HepG2 (cell line): ENCODE measurements at regions not wholly inside any gene's neighbourhood (a gene's known extent, or its start where the extent isn't known, plus 50 kb on each side); places are given as distances from the start of the nearest gene placed in this dataset.

ENCODE experiments used
- ATAC-seq: fragments of 200-7000 bp; cut with Tn5 transposase; 3 replicates; pipeline ENCODE4 v1.9.1; 2020; ENCODE audit warnings: mild to moderate bottlenecking, moderate library complexity
- BruUV-seq: library from RNA; stranded (reverse); fragments of 400-500 nt; replicated peaks from 2 replicates; lab custom pipeline; 2021; lab: Mats Ljungman, UMichigan
- CTCF ChIA-PET: fragments of 300-600 bp; formaldehyde crosslinking; extraction: SDS; loops from one replicate; lab custom pipeline; 2021; ENCODE audit warnings: low total read pairs, inconsistent platforms, low intra/inter-chr PET ratio; lab: Yijun Ruan, JAX
- POLR2A ChIA-PET: fragments of 350-600 bp; sonication (Branson Sonifier 250); formaldehyde crosslinking; loops from one replicate; lab custom pipeline; 2020; ENCODE audit warnings: antibody characterized with exemption, inconsistent platforms; lab: Yijun Ruan, JAX
- DNase-seq: peaks from one replicate; pipeline ENCODE4 v3.0.0-alpha.2; 2015; ENCODE audit warnings: low spot score
- FAIRE-seq: peaks from 3 replicates; lab custom pipeline; 2011; peaks lifted over from hg19 to GRCh38; lab: Jason Lieb, UNC
- H2AFZ ChIP-seq: one replicate; pipeline ENCODE4 v1.6.1; 2011; ENCODE audit warnings: low read length, inconsistent platforms
- H3K27ac ChIP-seq: fragments of 300-600 bp; 3 replicates; pipeline ENCODE4 v1.8.0; 2011; ENCODE audit warnings: mixed run types, mild to moderate bottlenecking, mixed read lengths, low read length, inconsistent platforms; ENCODE audit not compliant: insufficient read depth; ENCODE audit errors: extremely low read length
- H3K27me3 ChIP-seq, 2 experiments: fragments of 200-600 bp in 1 of 2; 2 replicates in 1 of 2; 3 replicates in 1 of 2; pipeline versions ENCODE4 v1.6.0 to v1.8.0; 2011; ENCODE audit warnings: low read length in 2 of 2, mild to moderate bottlenecking in 2 of 2, moderate library complexity in 2 of 2, inconsistent platforms in 1 of 2; ENCODE audit not compliant: insufficient read depth in 2 of 2, control insufficient read depth in 1 of 2
- H3K36me3 ChIP-seq, 2 experiments: fragments of 200-600 bp in 1 of 2; replicated peaks in 1 of 2; 2 replicates in 1 of 2; 3 replicates in 1 of 2; pipeline versions ENCODE4 v1.5.1 to v1.8.0; 2011; ENCODE audit warnings: low read length in 2 of 2, inconsistent platforms in 1 of 2; ENCODE audit not compliant: insufficient read depth in 2 of 2, control insufficient read depth in 1 of 2
- H3K4me1 ChIP-seq: 2 replicates; pipeline ENCODE4 v1.5.1; 2012; ENCODE audit warnings: low read length, inconsistent platforms; ENCODE audit not compliant: insufficient read depth
- H3K4me2 ChIP-seq: 2 replicates; pipeline ENCODE4 v1.6.0; 2011; ENCODE audit warnings: low read depth, low read length, inconsistent platforms
- H3K4me3 ChIP-seq, 3 experiments: fragments of 200-600 bp in 1 of 3; sonication (generic), shearing (Covaris generic) in 1 of 3; replicated peaks in 1 of 3; 2 replicates each; pipeline ENCODE4 v1.5.1; 2011 to 2016; ENCODE audit warnings: low read length in 3 of 3, inconsistent platforms in 2 of 3, low read depth in 2 of 3, mild to moderate bottlenecking in 2 of 3, control low read depth in 1 of 3, mixed read lengths in 1 of 3; ENCODE audit not compliant: insufficient read depth in 1 of 3
- H3K79me2 ChIP-seq: one replicate; pipeline ENCODE4 v1.6.1; 2011; ENCODE audit warnings: low read length, inconsistent platforms; ENCODE audit not compliant: insufficient read depth
- H3K9ac ChIP-seq: 2 replicates; pipeline ENCODE4 v1.6.0; 2011; ENCODE audit warnings: mild to moderate bottlenecking, low read depth, low read length, inconsistent platforms; ENCODE audit not compliant: insufficient read depth
- H3K9me3 ChIP-seq: 2 replicates; pipeline ENCODE4 v1.5.1; 2012; ENCODE audit warnings: mild to moderate bottlenecking, low read length
- H4K20me1 ChIP-seq: 2 replicates; pipeline ENCODE4 v1.6.0; 2011; ENCODE audit warnings: inconsistent platforms, mild to moderate bottlenecking, low read length, moderate library complexity; ENCODE audit not compliant: insufficient read depth
- CREB1 ChIP-seq, 2 experiments: fragments of 450-650 bp in 1 of 2; IDR thresholded peaks; 2 replicates each; pipeline ENCODE4 v1.6.1; 2016 to 2017; ENCODE audit warnings: control low read depth in 1 of 2, mild to moderate bottlenecking in 1 of 2, missing compliant biosample characterization in 1 of 2, missing genetic modification characterization in 1 of 2
- FOXK2 ChIP-seq: fragments of 450-650 bp; IDR thresholded peaks from 2 replicates; pipeline ENCODE4 v1.6.1; 2016
- FOXP1 ChIP-seq, 2 experiments: fragments of 450-650 bp in 1 of 2; IDR thresholded peaks; 2 replicates each; pipeline ENCODE4 v1.6.1; 2017 to 2018; ENCODE audit warnings: antibody characterized with exemption in 1 of 2
- HNRNPLL ChIP-seq: fragments of 200-400 bp; formaldehyde crosslinking; IDR thresholded peaks from 2 replicates; pipeline ENCODE4 v1.6.1; 2017; ENCODE audit warnings: mild to moderate bottlenecking, low read depth, low read length; ENCODE audit not compliant: poor library complexity, severe bottlenecking
- NFE2L1 ChIP-seq: sonication (generic); formaldehyde crosslinking; IDR thresholded peaks from 2 replicates; pipeline ENCODE4 v1.4.0; 2020; ENCODE audit warnings: missing genetic modification reagents, mild to moderate bottlenecking, borderline replicate concordance
- POLR2AphosphoS5 ChIP-seq: IDR thresholded peaks from 2 replicates; pipeline ENCODE4 v1.6.1; 2012; ENCODE audit warnings: low read depth, low read length
- TOE1 ChIP-seq: sonication (generic); formaldehyde crosslinking; IDR thresholded peaks from 2 replicates; pipeline ENCODE4 v1.4.0; 2020; ENCODE audit warnings: mild to moderate bottlenecking, missing genetic modification reagents
- ZNF775 ChIP-seq: sonication (generic); formaldehyde crosslinking; IDR thresholded peaks from 2 replicates; pipeline ENCODE4 v1.4.0; 2020; ENCODE audit warnings: missing genetic modification reagents, mild to moderate bottlenecking, moderate library complexity, borderline replicate concordance
- WGBS: methylation state at CpG from one replicate; pipeline ENCODE4 v1.1.6; 2017; ENCODE audit warnings: low lambda C conversion rate; 5-methylcytosine and 5-hydroxymethylcytosine counted together
- in situ Hi-C: cut with HindIII; loops from 2 replicates; pipeline ENCODE4 v1.10.0; 2017; ENCODE audit warnings: low pct_unique_long_range_greater_than_20kb; ENCODE audit not compliant: extremely low pct_ligation_motif_present
- intact Hi-C: fragments of 100-400 bp; cut with micrococcal nuclease; formaldehyde crosslinking; loops from one replicate; pipeline ENCODE4 v1.10.0; 2022; ENCODE audit not compliant: unreplicated experiment
- TF ChIP-seq, protein P1 (sequence below): sonication (generic); formaldehyde crosslinking; IDR thresholded peaks from 2 replicates; pipeline ENCODE4 v1.4.0; 2020; ENCODE audit warnings: mild to moderate bottlenecking, low read depth, missing genetic modification reagents
- TF ChIP-seq, protein P2 (sequence below): fragments of 450-650 bp; IDR thresholded peaks from 2 replicates; pipeline ENCODE4 v1.6.1; 2017
- TF ChIP-seq, protein P3 (sequence below): IDR thresholded peaks from 2 replicates; pipeline ENCODE4 v1.6.1; 2016; ENCODE audit warnings: low read depth, control low read depth
- TF ChIP-seq, protein P4 (sequence below): IDR thresholded peaks from 2 replicates; pipeline ENCODE4 v1.6.1; 2016; ENCODE audit warnings: low read depth, borderline replicate concordance
- TF ChIP-seq, protein P5 (sequence below): IDR thresholded peaks from 2 replicates; pipeline ENCODE4 v1.6.1; 2016; ENCODE audit warnings: missing compliant biosample characterization, missing genetic modification reagents, borderline replicate concordance
- TF ChIP-seq, protein P6 (sequence below): sonication (generic); formaldehyde crosslinking; IDR thresholded peaks from 2 replicates; pipeline ENCODE4 v1.8.0; 2022; ENCODE audit warnings: mild to moderate bottlenecking, missing genetic modification reagents, moderate library complexity

DNA sequence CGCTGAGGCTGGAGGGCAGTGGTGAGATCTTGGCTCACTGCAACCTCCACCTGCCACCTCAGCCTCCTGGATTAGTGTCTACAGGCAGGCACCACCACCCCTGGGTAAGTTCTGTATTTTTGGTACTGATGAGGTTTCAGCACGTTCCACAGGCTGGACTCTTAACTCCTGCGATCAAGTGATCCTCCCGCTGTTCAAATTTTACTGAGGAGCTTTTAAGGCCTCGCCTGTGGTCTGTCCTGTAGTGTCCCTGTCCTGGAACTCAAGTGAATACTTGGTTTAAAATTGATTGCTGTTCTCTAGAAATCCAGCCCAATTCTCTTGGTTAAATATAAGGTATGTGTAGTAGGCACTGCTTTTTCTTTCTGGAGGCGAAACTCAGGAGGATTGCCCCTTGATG, 65.2 kb downstream of the DPRX start:
- no peak for ATAC-seq
- Histone ChIP-seq H4K20me1 (no peaks in the 10 kb centered on the region), H3K79me2 (no peaks in the 10 kb centered on the region), H3K27ac (no peak overlapping the region), H3K4me3 (no peak overlapping the region), H3K4me1 (no peaks in the 10 kb centered on the region), H3K9ac (no peak overlapping the region), H3K4me2 (no peak overlapping the region), H3K36me3 (no peaks in the 10 kb centered on the region), H3K27me3 (peaks cover 0 to 19% of the 10 kb centered on the region in 2 experiments; a peak in 3 of 5 replicates), H2AFZ (no peak overlapping the region), H3K9me3 (no peaks in the 10 kb centered on the region)
- POLR2A ChIA-PET = no interaction called here
- WGBS = 9% methylated on average over 5 of the region's 6 CpGs
- CTCF ChIA-PET = no interaction called here
- FAIRE-seq = no peak
- TF ChIP-seq POLR2AphosphoS5 (no peak), NFE2L1 (no peak), TOE1 (CRISPR knock-in tag) (no peak), ZNF775 (no peak), FOXK2 (no peak), CREB1 (IDR thresholded peaks at IDR 0.05) (no peak), CREB1 (CRISPR knock-in tag; IDR thresholded peaks at IDR 0.05) (no peak), FOXP1 (IDR thresholded peaks at IDR 0.05) (no peak), FOXP1 (CRISPR knock-in tag; IDR thresholded peaks at IDR 0.05) (no peak), HNRNPLL (no peak)
- TF ChIP-seq, protein P1, sequence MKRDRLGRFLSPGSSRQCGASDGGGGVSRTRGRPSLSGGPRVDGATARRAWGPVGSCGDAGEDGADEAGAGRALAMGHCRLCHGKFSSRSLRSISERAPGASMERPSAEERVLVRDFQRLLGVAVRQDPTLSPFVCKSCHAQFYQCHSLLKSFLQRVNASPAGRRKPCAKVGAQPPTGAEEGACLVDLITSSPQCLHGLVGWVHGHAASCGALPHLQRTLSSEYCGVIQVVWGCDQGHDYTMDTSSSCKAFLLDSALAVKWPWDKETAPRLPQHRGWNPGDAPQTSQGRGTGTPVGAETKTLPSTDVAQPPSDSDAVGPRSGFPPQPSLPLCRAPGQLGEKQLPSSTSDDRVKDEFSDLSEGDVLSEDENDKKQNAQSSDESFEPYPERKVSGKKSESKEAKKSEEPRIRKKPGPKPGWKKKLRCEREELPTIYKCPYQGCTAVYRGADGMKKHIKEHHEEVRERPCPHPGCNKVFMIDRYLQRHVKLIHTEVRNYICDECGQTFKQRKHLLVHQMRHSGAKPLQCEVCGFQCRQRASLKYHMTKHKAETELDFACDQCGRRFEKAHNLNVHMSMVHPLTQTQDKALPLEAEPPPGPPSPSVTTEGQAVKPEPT (CRISPR knock-in tag) = no peak
- TF ChIP-seq, protein P2, sequence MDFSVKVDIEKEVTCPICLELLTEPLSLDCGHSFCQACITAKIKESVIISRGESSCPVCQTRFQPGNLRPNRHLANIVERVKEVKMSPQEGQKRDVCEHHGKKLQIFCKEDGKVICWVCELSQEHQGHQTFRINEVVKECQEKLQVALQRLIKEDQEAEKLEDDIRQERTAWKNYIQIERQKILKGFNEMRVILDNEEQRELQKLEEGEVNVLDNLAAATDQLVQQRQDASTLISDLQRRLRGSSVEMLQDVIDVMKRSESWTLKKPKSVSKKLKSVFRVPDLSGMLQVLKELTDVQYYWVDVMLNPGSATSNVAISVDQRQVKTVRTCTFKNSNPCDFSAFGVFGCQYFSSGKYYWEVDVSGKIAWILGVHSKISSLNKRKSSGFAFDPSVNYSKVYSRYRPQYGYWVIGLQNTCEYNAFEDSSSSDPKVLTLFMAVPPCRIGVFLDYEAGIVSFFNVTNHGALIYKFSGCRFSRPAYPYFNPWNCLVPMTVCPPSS = no peak
- TF ChIP-seq, protein P3, sequence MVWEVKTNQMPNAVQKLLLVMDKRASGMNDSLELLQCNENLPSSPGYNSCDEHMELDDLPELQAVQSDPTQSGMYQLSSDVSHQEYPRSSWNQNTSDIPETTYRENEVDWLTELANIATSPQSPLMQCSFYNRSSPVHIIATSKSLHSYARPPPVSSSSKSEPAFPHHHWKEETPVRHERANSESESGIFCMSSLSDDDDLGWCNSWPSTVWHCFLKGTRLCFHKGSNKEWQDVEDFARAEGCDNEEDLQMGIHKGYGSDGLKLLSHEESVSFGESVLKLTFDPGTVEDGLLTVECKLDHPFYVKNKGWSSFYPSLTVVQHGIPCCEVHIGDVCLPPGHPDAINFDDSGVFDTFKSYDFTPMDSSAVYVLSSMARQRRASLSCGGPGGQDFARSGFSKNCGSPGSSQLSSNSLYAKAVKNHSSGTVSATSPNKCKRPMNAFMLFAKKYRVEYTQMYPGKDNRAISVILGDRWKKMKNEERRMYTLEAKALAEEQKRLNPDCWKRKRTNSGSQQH = no peak
- TF ChIP-seq, protein P4, sequence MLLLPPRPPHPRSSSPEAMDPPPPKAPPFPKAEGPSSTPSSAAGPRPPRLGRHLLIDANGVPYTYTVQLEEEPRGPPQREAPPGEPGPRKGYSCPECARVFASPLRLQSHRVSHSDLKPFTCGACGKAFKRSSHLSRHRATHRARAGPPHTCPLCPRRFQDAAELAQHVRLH (CRISPR knock-in tag) = no peak
- TF ChIP-seq, protein P5, sequence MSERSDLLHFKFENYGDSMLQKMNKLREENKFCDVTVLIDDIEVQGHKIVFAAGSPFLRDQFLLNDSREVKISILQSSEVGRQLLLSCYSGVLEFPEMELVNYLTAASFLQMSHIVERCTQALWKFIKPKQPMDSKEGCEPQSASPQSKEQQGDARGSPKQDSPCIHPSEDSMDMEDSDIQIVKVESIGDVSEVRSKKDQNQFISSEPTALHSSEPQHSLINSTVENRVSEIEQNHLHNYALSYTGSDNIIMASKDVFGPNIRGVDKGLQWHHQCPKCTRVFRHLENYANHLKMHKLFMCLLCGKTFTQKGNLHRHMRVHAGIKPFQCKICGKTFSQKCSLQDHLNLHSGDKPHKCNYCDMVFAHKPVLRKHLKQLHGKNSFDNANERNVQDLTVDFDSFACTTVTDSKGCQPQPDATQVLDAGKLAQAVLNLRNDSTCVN (CRISPR knock-in tag) = no peak
- TF ChIP-seq, protein P6, sequence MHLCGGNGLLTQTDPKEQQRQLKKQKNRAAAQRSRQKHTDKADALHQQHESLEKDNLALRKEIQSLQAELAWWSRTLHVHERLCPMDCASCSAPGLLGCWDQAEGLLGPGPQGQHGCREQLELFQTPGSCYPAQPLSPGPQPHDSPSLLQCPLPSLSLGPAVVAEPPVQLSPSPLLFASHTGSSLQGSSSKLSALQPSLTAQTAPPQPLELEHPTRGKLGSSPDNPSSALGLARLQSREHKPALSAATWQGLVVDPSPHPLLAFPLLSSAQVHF (CRISPR knock-in tag) = no peak
- in situ Hi-C loops (no loop called here), intact Hi-C loops (no loop called here)
- DNase-seq = no peak
- no TSS peak for BruUV-seq
